GM12891 (cell line): ENCODE measurements at regions not wholly inside any gene's neighbourhood (a gene's known extent, or its start where the extent isn't known, plus 50 kb on each side); places are given as distances from the start of the nearest gene placed in this dataset.
"Not testable (repeated sequence)": the region's sequence is repeated elsewhere in the genome, so short reads cannot be mapped to it uniquely, and the experiment has no call there.

Source experiments
- DNase-seq: peaks from one replicate; pipeline ENCODE4 v3.0.0; 2011; ENCODE audit warnings: low spot score; ENCODE audit not compliant: insufficient read length
- FAIRE-seq: peaks from 2 replicates; lab custom pipeline; 2011; peaks lifted over from hg19 to GRCh38; lab: Jason Lieb, UNC
- PAX5 ChIP-seq: IDR thresholded peaks from 2 replicates; pipeline ENCODE4 v1.6.1; 2011; ENCODE audit warnings: low read length, moderate library complexity, mild to moderate bottlenecking; ENCODE audit not compliant: insufficient read depth, severe bottlenecking
- POLR2A ChIP-seq: IDR thresholded peaks from 2 replicates; pipeline ENCODE4 v1.6.1; 2011; ENCODE audit warnings: low read depth, low read length, control low read depth
- POLR2AphosphoS5 ChIP-seq: IDR thresholded peaks from 2 replicates; pipeline ENCODE4 v1.6.1; 2011; ENCODE audit warnings: low read depth, low read length, control low read depth
- POU2F2 ChIP-seq: IDR thresholded peaks from 2 replicates; pipeline ENCODE4 v1.6.1; 2011; ENCODE audit warnings: low read depth, mild to moderate bottlenecking, control low read depth, low read length, moderate library complexity
- SPI1 ChIP-seq: IDR thresholded peaks from 2 replicates; pipeline ENCODE4 v1.6.1; 2011; ENCODE audit warnings: low read depth, low read length, control low read depth
- TAF1 ChIP-seq: IDR thresholded peaks from 2 replicates; pipeline ENCODE4 v1.6.1; 2011; ENCODE audit warnings: low read depth, low read length, control low read depth

- TF ChIP-seq PAX5: no peak
- no peak for TF ChIP-seq POLR2AphosphoS5
- TF ChIP-seq TAF1: no peak
- TF ChIP-seq POU2F2: no peak
- TF ChIP-seq POLR2A: no peak
- no peak for TF ChIP-seq SPI1
- FAIRE-seq (no peak), DNase-seq (no peak)
Measured at GRCh38 chr7:84912537-84912936, 274.3 kb downstream of the SEMA3D start.

DNA sequence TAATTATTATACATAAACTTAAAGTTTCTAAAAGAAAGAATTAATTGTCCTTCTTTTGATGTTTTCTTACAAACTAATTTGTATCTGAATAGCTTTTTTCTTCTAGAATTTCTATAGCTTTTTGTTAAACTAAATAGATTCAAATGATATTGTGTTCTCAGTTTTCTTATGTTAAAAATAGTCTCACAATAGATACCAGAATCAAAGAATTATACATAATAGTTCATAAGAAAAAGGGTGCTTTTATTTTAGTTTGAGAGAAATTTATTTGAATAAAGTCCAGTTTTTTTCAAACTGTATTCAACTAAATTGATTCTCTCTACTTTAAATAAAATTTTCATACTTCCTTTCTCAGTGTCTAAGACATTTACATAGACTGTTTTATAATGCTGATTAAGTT, 274.8 kb downstream of the SEMA3D start:
- DNase-seq (no peak), FAIRE-seq (no peak)
- TF ChIP-seq TAF1: no peak
- no peak for TF ChIP-seq SPI1
- no peak for TF ChIP-seq PAX5
- TF ChIP-seq POU2F2: no peak
- TF ChIP-seq POLR2AphosphoS5: no peak
- no peak for TF ChIP-seq POLR2A

DNA sequence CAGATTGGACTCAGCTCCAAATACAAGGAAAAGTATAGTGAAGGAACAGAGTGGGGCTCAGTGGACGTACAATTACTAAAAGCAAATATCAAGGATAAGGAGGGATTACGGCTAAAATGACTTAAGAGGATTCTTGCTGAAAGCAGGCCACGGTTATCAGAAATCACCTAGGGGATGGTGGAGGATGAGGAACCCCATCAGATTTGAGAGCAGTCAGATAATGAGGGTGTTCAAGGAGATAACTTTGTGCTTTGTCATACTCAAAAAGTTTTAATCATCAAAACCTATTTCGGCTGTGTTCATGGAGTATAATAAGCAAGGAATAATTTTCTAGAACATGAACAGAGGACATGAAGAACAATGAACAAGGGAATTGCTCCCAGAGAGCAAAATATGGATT, 275.8 kb downstream of the SEMA3D start:
- no peak for FAIRE-seq

DNA sequence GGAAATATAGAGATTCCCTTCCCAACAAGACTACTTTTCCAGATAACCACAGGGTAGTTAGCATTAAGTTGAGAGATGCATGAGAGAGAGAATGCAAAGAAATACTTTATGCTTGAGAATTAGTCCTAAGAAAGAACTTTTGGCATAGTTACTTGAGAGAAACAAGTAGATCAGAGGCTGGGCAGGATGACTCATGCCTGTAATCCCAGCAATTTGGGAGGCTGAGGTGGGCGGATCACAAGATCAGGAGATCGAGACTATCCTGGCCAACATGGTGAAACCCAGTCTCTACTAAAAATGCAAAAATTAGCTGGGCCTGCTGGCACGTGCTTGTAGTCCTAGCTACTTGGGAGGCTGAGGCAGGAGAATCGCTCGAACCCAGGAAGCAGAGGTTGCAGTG, 276.5 kb downstream of the SEMA3D start:
- not testable (repeated sequence) for FAIRE-seq, DNase-seq

More for the DNA sequence above, 275.8 kb downstream of the SEMA3D start:
- no peak for DNase-seq
- TF ChIP-seq POU2F2: no peak

GRCh38 chr7:84908196-84908793, 278.6 kb downstream of the SEMA3D start:
- DNase-seq: no peak
- FAIRE-seq: no peak

GRCh38 chr7:84906889-84907288, 280.0 kb downstream of the SEMA3D start:
- no peak for TF ChIP-seq POLR2AphosphoS5
- FAIRE-seq (no peak), DNase-seq (no peak)

More at GRCh38 chr7:84908196-84908793, 278.6 kb downstream of the SEMA3D start:
- no peak for TF ChIP-seq POLR2A
- no peak for TF ChIP-seq POU2F2
- no peak for TF ChIP-seq TAF1
- TF ChIP-seq POLR2AphosphoS5: no peak
- TF ChIP-seq PAX5: no peak
- TF ChIP-seq SPI1: no peak

DNA sequence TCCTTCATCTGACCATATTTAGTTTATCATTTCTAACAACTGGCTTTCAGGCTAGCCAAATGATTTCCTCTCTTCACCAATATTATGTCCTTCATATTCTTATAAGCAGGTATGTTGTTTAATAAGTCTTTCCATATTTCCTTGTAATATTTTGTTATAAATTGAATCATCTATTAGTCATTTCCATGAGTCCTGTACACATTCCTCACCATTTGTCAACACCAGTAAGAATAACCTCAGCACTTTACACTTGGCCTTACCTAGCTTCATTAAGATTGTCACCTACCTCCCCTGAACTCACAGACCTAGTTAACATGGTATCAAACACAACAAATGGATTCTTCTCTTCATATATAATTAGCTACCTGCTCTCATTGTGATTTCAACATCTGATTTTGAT, 282.3 kb downstream of the SEMA3D start:
- DNase-seq (no peak), FAIRE-seq (no peak)
- no peak for TF ChIP-seq PAX5
- TF ChIP-seq TAF1: no peak
- no peak for TF ChIP-seq POLR2A
- TF ChIP-seq SPI1: no peak

DNA sequence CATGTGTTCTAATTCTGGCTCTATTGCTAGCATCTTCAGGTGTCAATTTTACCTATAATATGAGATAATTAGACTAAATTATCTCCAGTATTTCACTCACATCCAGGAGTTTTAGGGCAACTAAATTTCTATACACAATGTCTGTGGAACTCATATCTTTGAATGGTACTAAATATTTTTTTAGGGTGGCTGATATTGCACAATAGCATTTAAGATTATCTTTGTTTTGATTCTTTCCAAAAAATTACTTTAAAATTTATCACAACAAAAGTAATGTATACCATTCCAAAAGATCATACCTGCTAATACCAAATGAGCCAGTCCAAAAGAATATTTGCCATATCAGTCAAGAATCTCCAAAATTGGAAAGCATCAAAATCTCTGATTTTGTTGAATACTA, 285.5 kb downstream of the SEMA3D start:
- FAIRE-seq (no peak), DNase-seq (no peak)
- TF ChIP-seq PAX5 (no peak), POLR2A (no peak), POLR2AphosphoS5 (no peak), SPI1 (no peak), POU2F2 (no peak), TAF1 (no peak)

GRCh38 chr7:84900215-84900614, 286.6 kb downstream of the SEMA3D start:
- TF ChIP-seq POLR2A: no peak
- FAIRE-seq (no peak), DNase-seq (no peak)

- no peak for TF ChIP-seq POLR2AphosphoS5
- no peak for TF ChIP-seq SPI1
- TF ChIP-seq TAF1: no peak
- no peak for TF ChIP-seq POLR2A
- TF ChIP-seq POU2F2: no peak
- TF ChIP-seq PAX5: no peak
- DNase-seq (no peak), FAIRE-seq (no peak)
Measured at GRCh38 chr7:84895563-84895962, 291.3 kb downstream of the SEMA3D start.

DNA sequence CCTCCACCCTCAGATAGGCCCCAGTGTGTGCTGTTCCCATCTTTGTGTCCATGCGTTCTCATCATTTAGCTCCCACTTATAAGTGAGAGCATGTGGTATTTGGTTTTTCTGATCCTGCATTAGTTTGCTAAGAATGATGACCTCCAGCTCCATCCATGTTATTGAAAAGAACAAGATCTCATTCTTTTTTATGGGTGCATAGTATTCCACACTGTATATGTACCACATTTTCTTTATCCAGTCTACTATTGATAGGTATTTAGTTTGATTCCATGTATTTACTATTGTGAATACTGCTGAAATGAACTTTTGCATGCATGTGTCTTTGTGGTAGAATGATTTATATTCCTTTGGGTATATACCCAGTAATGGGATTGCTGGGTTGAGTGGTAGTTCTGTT, 303.3 kb downstream of the SEMA3D start:
- not testable (repeated sequence) for DNase-seq, FAIRE-seq

DNA sequence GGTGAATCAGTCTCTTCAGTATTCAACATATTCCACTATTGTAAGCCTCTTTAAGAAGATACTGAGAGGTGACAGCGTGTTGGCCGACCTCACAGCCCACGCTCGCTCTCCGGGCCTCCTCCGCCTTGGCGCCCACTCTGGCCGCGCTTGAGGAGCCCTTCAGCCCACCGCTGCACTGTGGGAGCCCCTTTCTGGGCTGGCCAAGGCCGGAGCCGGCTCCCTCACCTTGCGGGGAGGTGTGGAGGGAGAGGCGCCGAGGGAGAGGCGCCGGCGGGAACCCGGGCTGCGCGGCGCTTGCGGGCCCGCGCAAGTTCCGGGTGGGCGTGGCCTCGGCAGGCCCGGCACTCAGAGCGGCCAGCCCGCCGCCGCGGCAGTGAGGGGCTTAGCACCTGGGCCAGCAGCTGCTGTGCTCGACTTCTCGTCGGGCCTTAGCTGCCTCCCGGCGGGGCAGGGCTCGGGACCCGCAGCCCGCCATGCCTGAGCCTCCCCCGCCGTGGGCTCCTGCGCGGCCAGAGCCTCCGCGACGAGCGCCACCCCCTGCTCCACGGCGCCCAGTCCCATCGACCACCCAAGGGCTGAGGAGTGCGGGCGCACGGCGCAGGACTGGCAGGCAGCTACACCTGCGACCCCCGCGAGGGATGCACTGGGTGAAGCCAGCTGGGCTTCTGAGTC, 306.4 kb downstream of the SEMA3D start:
- not testable (repeated sequence) for DNase-seq, FAIRE-seq
